HG02678 (cell line): ENCODE measurements at regions not wholly inside any gene's neighbourhood (a gene's known extent, or its start where the extent isn't known, plus 50 kb on each side); places are given as distances from the start of the nearest gene placed in this dataset.

Experiments
- ATAC-seq: cut with Tn5 transposase; IDR thresholded peaks from one replicate; pipeline ENCODE4 v1.9.1; 2021; ENCODE audit warnings: mild to moderate bottlenecking, moderate library complexity; ENCODE audit not compliant: unreplicated experiment

DNA sequence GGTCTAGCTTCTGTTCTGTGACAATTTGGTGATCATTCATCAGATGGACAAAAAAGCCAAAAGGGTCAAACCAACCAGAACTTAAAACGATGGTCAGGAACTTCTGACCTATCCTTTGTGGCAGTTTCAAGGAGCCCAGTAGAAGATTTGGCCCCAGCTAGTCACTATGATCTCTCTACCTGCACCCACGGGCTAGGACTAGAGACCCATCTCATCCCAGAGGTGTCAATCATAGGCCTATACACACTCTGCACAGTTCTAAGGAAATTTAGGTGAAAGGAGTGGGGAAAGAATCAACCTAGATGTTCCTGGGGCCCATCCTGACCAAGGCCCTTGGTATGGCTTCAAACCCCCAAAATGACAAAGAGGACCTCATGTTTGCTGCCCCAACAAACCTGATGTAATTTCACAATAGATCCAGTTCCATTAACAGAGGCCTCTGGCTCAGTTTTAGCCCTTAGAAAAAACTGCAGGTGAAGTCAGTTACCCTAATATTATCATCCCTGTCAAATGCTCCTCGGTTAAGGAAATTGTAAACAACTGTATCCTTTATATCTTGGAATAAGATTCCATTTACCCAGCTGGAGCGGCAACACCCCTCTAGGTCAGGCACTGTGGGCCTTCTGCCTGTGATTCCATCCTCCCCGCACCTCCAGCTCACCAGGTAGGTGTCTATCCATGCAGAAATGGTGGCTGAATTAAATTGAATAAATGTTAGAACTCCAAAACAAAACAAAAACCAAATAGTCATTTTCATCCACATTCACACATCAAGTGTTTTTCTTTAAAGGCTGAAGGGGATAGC lies 138.7 kb downstream of the ENC1 start:
- no peak for ATAC-seq

- no peak for ATAC-seq
These were observed 140.2 kb downstream of the ENC1 start for GRCh38 chr5:74500110-74500917.

DNA sequence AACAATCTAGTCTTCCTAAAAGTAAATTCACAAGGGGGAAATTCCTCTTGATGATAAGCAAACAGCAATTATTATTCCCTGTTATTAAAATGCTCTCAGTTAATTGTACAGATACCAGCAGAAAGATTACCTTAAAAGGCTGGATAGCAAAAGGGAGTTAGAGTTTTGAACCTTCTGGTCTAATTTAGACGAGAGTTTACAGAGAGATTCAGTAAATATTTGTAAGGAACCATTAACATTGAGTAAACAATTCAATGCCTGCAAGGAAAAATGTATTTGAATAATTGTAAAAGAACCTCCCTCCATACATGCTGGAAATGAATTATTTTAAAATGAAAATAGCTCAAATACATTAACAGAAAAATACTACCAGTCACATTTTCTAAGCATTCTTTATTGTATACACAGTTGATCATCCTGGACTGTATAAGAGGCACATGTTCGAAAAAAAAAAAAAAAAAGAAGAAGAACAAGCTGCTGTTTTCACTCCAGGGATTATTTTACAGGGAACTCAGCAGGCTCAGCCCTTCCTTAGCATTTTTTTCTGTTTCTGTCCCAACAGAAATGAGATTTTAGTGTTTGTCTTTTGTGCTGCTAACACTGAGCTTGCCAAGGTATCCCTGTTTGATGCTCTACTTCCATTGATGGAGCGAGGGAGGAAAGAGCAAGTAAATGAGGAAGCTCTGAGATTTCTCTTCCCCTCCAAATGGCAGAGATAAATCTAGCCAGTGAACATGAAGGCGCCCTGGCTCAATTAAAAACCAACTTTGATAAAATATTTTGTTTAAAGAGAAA lies 141.1 kb downstream of the ENC1 start:
- ATAC-seq = no peak

DNA sequence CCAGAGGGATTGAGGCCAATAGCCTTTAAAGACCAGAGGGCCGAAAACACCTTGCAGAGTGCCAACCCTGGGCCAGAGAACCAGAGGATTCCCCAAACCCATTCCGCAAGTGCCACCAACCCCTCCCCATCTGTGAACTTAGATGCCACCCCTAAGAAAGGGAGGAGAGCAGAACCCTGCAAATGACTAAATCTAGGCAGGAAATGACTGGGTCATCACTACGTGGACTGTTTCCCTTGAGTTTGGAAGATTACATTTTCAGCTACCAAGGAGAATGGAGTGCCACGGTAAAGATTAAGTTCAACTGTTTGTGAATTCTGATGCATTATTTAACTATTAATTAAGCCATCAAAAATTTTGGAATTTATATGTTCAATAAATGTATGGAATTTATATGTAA lies 142.8 kb downstream of the ENC1 start:
- no peak for ATAC-seq

DNA sequence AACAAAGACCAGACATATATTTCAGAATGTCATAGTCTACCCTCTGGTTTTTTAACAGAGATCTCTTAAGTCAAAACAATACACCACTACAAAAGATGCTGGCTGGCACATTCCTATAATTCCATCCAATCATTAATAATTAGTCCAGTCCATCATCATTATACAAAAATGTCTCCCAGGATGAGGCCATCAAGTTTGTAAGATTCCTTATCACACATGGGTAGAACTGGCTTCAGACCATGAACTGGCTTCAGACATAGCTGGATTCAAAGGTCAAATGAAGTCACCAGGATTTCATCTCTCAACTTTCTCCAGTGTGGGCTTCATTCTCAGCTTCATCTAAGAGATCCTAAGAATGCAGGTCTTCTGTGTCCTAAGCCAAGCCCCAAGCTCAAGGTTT lies 147.1 kb downstream of the ENC1 start:
- ATAC-seq = no peak

GRCh38 chr5:74492230-74492629 lies 148.3 kb downstream of the ENC1 start:
- ATAC-seq = no peak

- ATAC-seq = no peak
These were observed 148.9 kb downstream of the ENC1 start for GRCh38 chr5:74491586-74491985.

GRCh38 chr5:74490814-74491213 lies 149.7 kb downstream of the ENC1 start:
- peak; percentile 98 for ATAC-seq

GRCh38 chr5:74482990-74483389 lies 157.5 kb downstream of the ENC1 start:
- ATAC-seq = no peak

GRCh38 chr5:74482523-74482922 lies 158.0 kb downstream of the ENC1 start:
- no peak for ATAC-seq

DNA sequence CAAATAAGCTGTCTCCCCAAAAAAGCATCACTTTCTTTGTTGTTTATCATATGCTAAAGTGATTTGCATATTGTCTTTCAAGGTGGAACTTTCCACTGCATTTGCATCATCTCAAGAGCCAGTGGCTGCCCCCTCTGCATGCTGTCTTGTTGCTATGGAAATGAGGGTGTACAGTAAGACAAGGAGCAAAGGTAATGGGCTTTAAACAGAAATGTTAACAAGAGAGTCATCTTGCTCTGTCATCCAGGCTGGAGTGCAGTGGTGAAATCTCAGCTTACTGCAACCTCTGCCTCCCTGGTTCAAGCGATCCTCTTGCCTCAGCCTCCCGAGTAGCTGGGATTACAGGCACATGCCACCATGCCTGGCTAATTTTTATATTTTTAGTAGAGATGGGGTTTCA lies 159.2 kb downstream of the ENC1 start:
- peak; percentile 73 for ATAC-seq

DNA sequence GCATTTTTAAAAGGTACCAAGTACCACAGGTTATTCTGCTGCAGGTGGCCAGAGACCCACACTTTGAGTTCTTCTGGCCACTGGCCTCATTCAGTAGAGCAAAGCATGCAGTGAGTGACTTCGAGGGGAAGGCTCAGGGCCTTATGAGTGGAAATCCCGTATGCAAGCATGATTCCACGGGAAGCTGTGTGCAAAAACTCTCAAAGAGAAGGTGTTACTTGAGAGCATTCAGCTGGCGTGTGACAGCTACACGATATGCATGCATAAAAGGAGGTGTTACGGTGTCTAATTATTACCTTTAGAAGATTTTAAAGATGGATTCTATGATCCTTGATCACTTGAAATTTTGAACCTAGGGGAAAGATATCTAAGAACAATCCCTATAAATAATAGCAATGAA lies 160.3 kb downstream of the ENC1 start:
- ATAC-seq = no peak

DNA sequence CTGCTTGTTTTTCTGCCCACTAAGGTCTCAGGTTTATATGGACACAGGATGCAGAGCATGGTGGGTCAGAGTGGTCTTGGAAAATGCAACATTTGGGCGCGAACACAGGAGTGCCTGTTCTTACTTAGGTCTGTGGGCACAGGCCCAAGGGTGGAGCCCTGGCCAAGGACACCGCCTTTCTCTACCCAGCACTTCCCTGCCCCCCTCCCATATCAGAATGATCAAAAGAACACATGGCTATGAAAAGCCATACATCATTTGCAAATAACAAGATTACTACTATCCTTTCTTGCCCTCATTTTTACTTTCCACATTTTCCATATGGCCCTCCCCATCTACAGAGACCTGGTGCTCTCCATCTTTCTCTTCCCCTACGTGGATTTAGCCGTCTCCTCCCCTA lies 162.2 kb downstream of the ENC1 start:
- ATAC-seq = no peak

GRCh38 chr5:74477761-74478160 lies 162.8 kb downstream of the ENC1 start:
- no peak for ATAC-seq

DNA sequence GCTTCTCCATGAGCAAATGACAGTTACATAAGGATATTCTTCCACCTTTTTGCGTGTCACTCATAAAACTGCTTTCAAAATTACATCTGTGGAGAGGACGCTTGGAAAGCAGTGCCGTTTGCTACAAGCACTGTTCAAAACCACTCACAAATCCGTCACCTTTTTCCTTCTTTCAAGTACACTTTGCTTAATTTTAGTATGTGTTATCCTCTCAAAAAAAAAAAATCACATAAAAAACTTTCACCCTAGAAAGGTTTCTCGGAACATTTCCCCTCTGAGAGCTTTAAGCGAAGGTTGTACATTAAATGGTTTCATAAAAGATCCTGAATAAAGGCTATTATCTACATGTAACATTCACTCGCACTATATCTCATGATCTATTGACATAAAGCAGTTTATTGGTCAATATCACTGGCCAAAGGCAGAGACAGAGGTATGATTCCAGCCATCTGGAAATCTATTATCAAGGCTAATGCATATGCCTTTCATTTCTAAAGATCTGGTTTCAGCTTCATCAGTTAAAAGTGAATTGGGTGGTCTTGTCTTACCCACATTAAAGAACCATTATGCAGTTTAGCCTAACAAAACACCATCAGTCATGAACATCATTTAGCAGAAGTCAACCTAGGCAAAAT lies 163.6 kb downstream of the ENC1 start:
- no peak for ATAC-seq

DNA sequence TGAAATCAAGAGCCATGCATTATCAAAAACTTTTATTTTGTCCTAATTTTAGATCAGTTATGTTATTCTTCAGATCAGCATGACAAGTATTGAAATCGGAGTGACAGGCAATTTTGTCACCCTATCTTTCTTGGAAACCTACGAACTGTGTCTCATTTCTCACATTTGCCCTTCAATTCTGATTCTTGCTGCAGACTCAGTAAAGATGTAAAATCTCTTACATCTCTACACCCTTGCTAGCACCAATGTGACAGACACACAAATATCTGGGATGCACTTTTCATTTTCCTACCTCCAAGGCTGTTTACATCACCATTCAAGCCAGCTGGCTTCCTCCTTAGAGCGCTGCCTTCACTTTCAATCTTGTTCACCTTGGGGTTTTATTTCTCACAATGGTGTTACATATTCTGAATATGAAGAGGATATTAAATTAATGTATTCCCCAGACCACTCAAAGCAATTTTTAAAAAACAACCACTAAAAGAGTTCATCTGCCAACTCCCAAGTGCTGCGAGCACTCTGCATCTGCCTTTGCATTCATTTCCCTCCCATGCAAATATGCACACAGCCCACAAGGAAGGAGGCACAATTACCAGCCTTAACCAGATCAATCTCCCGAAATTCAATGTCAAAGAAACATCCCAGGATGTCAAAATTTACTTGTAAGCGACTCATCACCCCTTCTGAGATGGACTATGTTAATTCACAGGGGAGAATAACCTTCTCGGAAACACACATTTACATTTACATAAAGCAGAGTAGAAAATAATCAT lies 164.3 kb downstream of the ENC1 start:
- no peak for ATAC-seq

DNA sequence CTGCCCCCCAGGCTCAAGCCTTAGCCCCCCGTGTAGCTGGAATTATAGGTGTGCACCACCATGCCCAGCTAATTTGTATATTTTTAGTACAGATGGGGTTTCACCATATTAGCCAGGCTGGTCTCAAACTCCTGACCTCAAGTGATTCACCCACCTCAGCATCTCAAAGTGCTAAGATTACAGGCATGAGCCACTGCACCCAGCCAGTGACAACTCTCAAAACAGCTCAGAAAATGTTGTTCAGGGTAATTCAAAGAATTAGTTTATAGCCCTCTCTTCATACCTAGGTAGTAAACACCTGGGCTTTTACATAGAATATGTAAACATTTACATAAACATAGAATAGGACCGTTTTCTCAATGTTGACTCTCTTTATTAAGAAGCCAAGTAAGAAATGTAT lies 168.7 kb downstream of the ENC1 start:
- ATAC-seq = no peak

DNA sequence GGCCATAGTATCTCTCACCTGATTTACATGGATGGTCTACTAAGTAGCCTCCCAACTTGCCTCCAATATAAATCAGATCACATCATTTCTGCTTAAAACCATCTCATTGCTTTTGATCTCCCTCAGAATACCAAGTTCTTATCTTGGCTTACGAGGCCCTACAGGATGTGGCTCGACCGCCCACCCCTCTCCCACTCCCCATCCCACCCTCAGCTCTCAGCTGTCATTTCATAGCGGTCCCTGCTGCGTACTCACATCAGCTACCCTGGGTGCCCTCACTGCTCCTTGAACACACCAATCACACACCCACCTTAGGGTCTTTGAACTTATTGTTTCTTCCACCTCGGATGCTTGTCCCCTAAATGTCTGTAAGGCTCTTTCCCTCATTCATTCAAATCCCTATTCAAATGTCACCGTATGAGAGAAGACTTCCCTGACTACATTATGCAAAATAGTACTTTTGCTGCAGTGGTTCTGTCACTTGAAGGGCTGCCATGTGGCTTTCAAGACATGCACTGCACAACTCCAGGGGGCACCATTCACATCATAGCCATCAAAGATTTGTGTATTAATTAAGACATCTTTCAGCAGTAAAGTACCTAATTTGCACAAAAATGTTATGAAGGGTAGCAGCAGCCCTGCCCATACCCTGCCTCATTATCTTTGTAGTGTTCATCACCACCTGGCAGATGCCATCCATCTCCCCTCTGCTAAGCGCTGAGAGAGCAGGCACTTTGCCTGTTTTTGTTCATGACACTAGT lies 171.1 kb downstream of the ENC1 start:
- no peak for ATAC-seq

DNA sequence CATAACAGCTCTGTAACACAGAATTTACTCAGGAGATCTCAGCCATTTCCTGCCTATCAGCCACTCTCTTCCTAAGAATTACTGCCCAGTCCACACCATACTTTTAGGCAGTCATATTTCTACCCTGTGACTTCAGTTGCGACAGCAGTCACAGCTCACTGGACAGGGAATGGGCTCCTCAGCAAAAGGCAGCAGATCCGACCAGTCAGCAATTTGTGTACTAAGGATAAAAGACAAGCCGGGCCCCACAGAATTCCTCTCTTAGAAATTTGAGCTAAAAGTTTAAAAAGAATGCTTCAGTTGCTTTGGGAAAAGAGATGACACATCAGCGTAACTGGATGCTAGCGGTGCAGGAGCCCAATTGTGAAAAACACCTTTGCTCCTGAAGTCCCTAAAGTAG lies 172.1 kb downstream of the ENC1 start:
- ATAC-seq = no peak

GRCh38 chr5:74465724-74466123 lies 174.8 kb downstream of the ENC1 start:
- ATAC-seq = no peak
